Stimulated activated CD8-positive, alpha-beta memory T cell treated with anti-CD3 and anti-CD28 coated beads, Interleukin-4, amount 100 ng/mL, for 24 hours (primary cell): ENCODE measurements at regions not wholly inside any gene's neighbourhood (a gene's known extent, or its start where the extent isn't known, plus 50 kb on each side); places are given as distances from the start of the nearest gene placed in this dataset.

Source experiments
- DNase-seq: peaks from one replicate; pipeline ENCODE4 v3.0.0-alpha.2; 2020; ENCODE audit warnings: low read depth

DNA sequence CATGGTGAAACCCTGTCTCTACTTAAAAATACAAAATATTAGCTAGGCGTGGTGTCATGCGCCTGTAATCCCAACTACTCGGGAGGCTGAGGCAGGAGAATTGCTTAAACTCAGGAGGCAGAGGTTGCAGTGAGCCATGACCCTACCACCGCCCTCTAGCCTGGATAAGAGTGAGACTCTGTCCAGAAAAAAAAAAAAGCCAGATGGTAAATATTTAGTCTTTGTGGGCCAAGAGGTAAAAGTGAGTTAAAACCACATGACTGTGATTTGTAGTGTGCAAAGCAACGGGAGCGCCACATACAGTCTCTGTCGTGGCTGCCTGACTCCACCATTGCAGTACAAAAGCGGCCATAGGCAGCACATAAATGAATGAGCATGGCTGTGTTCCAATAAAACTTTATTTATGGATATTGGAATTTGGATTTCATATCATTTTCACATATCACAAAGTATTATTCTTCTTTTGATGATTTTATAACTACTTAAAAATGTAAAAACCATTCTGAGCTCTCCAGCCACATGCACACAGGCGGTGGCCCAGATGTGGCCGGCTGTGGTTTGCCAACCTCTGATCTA is 51.8 kb upstream of the CASZ1 start:
- no peak for DNase-seq

DNA sequence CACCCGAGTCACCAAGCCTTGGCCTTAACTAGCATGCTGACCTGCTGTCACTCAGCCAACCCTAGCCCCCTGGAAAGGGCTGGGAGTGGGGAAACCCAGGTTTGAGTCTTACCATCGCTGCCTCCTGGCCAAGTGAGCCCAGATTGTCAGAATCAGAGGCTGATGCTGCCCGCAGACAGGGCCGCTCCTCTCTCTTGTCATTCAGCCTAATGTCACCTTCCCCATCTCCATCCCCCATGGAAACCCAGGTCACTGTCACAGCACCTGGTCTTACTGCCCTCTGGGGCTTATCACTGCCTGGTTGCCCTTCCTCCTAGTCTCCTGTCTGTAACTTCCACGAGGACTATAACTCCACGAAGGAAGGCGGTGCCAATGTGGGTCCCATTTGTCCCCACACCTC is 53.6 kb upstream of the CASZ1 start:
- DNase-seq: no peak

DNA sequence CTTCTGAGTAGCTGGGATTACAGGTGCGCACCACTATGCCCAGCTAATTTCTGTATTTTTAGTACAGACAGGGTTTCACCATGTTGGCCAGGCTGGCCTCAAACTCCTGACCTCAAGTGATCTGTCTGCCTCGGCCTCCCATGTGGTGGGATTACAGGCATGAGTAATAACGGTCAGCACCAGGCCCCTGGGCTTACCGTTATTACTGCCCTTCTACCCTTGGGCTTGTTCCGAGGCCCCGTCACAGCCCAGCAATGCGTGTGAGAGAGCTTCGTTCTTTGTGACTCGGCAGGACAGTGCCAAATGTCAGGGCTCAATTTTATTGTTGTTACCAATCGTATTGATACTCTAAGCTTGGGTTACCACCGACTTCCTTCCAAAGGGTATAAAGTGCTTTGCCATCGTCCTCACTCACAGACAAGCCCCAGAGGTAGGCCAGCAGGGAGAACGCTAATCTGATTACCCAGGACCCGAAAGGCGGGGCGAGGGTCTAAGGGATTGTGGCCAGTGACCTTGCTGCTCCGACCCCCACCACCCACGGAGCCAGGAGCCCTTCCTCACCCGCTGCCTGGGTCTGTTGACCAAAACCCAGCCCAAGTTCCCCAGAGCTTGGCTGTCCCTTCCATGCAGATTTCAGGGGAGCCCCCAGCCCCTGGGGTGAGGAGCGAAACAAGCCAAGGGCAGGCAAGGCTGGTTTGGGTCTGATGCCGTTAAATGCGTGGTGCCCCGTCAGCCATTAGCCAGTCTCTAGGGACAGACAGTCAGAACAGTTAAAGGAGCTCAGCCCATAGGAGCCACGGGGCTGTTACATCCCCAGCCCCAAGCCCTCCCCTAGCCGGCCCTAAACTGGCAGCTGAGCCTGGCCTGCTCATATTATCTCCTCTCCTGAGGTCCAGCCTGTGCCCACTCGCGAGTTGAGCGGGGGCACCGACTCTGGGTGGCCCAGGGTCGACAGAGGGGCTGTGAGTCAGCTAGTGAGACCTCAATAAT is 54.9 kb upstream of the CASZ1 start:
- DNase-seq: no peak

DNA sequence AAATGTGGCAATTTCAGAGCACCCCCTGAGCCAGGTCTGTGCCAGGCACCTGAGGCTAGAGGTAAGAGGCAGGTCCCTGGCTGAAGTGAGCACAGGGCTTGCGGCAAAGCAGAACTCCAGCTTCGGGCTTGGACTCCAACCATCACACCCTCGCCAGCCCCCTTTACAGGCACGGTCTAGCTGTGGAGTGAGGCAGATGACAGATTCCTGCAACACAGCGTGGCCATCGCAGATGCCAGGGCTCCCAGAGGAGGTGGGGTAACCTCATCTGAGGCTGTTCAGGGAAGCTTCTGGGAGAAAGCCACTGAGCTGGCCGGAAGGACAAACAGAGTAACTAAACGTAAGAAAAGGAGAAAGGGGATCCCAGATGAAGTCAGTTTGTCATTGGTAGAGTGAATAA is 55.6 kb upstream of the CASZ1 start:
- DNase-seq: no peak

DNA sequence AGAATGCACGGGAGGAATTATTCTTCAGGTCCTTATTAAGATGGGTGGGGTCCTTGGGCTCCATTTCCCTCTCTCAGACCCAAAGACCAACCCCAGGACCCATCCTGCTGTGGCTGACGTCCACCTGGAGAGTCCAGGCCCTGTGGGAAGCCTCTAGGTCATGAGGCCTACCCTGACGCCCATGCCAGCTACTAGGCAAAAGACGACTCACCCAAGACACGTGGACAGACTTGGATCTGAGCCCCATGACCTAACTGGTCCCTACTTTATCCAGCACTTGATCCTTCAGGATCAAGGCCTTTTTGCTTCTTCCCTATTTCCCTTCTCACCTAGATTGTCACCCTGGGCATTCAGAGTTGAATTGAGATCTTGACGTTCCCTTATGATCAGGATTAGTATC is 56.0 kb upstream of the CASZ1 start:
- no peak for DNase-seq

DNA sequence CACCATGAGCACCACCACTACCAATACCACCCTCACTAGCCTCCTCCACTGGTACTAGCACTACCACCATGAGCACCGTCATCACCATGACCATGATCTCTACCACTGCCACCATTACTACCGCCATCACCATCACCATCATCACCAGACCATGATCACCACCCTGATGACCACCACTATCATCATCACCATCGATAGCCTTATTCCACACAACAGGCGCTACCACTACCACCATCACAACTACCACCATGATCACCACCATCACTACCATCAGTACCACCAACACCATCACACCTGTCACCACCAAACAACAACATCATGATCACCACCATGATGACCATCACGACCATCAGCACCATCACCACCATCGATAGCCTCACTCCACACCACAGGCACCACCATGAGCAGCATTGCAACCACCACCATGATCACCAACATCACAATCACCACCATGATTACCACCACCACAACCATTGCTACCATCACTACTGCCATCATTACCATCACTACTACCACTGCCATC is 56.6 kb upstream of the CASZ1 start:
- no peak for DNase-seq

DNA sequence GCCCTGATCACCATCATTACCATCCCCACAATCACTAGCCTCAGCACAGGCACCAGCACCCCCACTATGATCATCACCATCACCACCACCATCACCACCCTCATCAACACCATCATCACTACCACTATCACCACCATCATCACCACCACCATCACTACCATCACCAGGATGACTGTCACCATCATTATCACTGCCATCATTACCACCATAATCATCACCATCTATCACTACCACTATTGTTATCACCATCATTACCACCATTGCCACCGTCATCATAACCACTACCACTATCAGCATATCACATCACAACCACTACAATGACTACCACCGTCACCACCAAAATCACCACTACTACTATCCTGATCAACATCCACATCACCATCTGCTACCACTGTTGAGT is 57.3 kb upstream of the CASZ1 start:
- DNase-seq: no peak

DNA sequence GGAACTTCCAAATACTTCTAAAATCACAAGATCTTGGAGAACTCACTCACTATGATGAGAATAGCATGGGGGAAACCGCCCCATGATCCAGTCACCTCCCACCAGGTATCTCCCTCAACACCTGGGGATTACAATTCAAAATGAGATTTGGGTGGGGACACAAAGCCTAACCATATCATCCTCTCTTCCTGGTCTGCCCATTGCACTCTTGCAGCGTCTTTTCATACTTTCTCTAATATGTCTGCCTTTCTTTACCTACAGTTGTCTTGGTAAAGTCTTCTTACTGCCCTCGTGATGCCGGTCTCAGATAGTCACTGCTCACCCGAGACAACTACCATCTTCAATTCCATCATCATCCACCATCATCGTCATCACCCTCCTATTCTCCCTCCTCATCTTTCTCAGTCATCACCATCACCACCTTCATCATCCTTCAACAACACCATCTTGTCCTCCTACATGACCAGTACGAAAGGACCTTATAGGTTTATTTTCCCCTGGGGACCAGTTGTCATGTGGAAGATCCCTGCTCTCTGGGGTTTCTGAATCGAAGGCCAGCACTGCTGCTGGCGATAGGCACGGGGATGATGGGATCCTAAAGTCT is 58.5 kb upstream of the CASZ1 start:
- no peak for DNase-seq

DNA sequence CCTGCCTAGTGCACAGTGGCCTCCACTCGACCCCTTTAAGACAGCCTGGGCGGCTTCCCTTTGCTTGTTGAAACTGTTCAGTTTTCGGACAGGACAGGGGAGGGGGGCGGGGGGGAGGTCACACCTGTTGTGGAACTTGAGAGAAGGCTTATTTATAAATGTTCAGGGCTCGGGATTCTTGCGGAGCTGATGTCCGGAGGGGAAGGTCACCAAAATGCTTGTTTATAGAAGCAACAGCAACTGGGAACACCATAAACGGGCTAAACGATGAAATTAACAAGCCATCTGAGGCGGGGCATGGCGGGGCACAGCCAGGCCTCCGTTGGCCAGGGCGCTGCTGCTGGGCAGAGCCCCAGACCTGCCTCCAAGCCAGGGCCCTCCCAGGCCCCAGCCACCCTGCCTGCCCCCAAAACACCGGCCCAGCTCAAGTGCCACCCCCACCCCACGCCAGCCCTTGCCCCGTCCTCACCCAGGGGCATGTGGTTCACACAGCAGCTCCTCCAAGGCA is 59.8 kb upstream of the CASZ1 start:
- DNase-seq: no peak

DNA sequence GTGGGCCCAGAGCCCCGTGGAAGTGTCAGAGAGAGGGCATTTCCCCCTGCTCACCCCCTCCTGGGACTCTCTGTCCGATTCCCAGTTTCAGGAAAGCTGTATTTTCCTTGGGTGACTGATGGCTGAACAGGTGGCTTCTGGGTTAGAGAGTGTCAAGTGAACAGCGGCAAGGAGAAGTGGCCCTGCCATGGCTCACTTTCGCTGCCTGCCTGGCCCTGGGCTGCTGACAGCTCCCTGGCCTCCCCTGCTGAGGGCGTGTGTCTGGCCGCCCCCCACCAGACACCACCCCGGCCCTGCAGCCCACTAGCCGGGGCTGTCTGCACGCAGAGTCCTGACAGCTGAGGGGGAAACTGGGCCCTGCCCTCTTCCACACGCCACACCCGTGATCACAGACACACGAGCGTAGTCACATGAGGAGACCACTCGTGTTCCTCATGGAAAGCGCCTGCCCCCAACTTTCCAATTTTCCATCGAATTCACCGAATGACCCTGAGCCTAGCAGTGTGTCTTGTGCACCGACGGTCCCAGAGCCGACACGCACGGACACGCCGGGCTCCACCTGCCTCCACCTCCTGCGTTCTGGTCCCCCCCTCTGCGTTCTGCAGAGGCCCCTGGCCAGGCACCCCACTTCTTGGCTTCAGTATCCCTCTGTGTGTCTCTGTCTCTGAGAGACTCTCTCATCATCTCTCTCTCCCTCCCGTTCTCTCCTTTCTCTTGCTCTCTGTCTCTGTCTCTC is 60.6 kb upstream of the CASZ1 start:
- no peak for DNase-seq

DNA sequence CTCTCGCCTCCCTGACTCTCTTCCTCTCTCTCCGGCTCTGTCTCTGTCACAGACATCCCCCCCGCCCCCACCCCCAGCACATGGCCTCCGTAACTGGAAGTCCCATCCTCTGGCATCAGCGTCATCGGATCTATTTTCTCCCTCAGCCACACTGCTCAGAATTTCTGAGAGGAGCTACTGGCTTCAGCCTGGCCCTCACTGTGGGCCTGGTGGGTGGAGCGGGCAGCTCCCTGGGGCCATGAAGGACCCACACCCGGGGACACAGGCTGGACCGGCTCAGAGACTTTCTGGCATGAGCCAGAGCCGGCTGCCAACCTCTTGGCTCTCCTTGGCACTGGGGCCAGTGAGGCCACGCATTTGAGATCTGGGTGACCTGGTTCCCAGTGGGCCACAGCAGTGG is 61.2 kb upstream of the CASZ1 start:
- DNase-seq: no peak

DNA sequence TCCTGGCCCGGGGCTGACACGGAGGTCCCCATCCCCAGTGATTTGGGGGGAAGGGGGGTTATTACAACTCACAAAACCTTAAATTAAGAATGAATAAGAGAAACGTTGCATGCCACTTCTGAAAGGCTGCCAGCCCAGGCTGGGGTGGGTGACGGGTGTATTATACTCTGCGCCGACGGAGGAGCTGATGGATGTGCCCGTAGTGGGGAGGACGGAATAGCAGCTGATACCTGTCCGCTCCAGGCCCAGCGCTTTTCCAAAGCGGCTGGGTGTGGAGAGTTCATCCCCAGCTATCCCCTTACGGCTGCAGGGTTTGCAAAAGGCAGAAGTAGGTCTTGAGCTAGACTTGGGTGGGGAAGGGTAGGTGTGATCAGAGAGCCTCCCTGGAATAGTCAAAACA is 63.8 kb upstream of the CASZ1 start:
- no peak for DNase-seq

DNA sequence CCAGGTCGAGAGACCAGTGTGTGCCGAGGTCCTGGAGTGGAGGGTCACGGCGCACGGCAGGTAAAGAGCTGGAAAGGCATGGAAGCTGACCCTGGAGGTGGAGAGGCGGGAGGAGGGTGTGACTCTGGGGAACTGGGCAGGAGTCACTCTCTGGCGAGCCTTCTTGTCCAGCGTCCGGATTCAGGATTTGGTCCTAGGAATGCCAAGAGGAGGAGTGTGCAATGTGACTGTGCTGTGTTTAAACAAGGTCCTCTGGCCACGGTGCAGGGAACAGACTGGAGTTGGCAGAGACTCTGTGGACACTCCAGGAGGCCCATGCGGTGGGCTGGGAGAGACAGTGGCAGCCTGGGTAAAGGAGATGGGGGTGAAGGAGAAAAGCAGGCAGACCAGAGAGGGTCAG is 64.2 kb upstream of the CASZ1 start:
- DNase-seq: no peak

DNA sequence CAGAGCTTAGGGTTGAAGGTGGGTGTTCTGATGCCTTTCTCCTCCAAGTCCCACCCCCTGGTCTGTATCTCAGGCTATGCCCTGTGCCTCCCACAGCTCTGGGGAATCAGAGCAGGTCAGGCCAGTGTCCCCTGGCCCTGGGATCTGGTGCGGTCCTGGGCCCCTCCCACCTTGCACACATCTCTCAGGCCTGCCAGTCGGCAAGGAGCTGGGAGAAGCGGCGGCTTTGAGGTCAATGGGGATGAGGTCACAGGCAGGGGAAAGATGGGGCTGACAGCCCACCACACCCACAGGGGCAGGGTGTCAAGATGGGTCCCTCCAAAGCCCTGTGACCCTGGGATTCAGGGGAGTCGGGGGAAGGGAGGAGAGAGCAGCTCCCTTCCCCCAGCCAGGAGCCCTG is 65.4 kb upstream of the CASZ1 start:
- no peak for DNase-seq

DNA sequence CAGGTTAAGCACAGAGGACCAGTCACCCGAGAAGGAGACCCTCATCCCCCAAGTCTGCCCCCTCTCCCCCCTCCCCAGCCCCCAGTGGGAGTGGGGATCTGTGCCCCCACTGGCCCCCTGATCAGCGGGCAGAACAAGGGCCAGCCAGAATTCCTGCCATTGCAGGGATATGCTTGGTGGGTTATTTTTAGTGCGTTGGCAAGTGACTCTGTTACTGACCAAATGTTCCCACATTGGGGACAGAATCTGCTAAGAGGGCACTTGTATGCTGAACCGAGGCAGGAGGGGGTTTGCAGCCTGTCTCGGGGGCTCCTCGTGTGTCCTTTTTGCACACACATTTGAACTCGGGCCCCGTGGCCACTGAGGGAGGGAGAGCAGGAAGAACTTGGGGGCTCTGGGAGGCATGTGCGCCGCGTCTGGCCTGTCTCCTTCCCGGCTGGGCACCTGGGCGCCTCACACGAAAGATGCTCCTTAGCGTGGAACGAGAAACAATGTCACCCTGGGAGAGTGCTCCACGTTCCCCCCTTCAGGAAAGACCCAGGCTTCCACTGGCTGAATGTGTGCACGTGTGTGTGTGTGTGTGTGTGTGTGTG is 66.4 kb upstream of the CASZ1 start:
- DNase-seq: no peak

DNA sequence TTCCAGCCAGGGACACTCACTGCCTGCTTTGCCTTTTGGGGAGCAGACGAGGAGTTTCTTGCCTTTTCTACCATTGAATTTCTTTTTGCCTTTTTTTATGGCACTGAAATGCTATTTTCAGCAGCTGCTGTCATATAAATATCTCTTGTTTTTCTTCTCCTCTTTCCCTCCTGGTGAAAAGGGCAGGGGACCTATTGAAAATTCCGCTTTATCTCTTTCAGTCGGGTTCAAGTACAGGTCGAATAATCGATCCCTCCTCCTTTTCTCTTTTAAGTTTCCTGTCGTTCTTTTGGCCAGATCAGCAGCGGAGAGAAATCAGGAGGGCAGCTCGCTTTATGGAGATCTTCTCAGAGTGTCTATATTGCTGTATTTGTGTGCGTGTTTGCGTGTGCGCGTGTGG is 67.4 kb upstream of the CASZ1 start:
- no peak for DNase-seq

DNA sequence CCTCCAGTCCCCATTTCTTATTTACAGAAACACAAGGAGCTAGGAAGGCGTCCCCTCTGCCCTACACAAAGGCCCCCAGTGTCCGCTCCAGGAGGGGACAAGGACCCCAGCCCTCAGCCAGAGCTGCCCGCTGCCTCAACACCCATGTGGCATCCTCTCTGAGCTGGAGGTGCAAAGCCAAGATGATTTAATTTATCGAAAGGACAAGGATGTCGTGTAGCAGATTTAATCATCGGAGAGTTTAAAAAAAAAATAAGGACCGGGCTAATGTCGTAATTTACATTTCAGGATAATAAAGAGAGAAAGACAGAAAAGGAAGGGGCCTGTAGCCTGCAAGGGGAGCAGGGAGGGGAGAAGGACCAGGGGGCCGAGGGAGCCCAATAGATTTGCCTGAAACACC is 68.3 kb upstream of the CASZ1 start:
- no peak for DNase-seq

DNA sequence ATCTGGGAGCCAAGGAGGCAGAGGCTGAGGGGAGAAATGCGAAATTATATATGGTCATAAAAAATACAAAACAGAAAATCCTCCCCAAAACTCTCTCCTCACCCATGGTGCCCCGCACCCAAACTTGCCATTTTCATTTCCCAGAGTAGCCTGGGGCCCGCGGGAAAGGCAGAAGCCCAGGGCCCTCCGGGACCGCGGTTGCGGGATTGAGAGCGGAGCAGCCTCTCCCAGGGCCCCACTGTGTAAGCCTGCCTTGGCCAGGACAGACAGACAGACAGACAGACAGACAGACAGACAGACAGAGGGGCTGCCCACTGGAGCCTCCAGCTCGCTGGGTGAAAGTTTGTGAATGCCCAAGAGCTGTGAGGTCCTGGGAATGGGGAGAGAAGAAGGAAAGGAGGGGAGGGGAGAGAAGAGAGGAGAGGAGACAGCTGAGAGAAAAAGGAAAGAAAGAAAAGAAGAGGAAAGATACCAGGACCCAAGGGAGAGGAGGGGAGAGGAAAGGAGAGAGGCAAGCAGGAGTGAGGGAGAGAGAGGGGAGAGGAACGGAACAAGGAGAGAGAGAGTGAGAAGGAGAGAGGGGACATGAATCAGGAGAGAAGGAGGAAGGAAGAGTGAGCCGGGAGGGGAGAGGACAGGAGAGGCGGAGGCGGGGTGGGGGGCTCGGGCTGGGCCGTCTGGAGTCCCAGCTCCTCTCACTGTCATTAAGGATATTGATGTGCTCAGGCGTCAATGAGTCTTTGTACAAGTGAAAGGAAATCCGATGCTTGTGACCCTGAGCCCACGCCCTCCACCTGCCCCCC is 69.3 kb upstream of the CASZ1 start:
- DNase-seq: no peak

DNA sequence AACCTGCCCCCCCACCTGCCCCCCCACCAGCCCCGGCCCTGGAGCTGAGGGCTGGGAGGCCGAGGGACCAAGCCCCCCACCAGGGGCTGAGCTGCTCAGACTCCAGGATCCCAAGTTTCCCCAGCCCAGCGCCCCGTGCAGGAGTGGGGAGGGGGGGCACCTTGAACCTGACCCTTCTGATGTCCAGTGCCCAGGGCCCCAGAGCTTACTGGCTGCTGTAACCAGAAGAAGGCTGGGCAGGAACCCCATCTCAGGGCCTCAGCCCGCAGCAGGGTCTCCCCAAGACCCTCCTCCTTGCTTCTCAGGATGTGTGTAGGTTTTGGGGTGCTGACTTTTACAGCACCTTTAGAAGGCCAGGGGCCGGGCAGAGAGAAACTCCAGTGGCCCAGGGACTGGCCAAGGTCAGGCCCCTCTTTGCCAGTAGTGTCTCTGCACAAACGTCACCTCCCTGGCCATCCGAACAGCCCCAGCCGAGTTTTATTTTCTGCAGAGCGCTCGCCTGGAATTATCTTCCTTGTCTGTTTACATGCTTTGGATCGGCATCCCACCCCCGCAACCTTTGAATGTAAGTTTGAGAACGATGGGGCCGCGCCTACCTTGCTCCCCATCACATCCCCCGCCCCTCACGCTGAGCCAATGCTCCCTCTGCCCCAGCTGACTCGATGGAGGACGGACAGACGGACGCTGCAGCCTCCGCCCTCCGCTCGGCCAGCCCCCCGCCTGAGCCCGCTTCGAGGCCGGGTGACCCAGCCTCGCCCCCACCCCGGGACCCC is 70.1 kb upstream of the CASZ1 start:
- peak; percentile 14 for DNase-seq

DNA sequence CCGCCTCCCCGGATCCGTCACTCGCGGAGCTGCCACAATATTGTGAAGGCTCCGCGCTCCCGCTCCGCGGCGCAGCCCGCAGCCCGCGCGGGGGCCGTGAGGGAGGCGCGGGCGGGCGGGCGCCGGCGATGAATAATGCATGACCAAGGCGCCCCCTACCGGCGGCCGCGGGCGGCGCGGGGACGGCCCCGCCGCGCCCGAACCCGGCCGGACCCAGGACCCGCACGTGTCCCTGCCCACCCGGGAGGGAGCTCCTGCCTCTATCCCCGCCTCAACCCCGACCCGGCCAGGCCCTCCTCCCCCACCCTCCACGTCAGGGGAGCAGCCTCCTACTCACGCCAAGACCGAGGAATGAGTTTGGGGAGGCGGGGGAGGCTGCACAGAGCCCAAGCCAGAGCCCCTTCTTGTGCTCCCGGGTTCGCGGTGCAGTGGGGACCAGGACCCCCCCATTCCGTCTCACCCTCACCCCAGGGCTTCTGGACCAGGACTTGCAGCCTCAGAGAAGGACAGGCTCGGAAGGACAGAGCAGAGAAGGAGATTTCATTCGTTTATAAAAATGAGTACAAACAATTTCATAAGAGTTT is 70.8 kb upstream of the CASZ1 start:
- peak; percentile 41 for DNase-seq
